Daoy (cell line): ENCODE measurements at regions not wholly inside any gene's neighbourhood (a gene's known extent, or its start where the extent isn't known, plus 50 kb on each side); places are given as distances from the start of the nearest gene placed in this dataset.
"Not testable (repeated sequence)": the region's sequence is repeated elsewhere in the genome, so short reads cannot be mapped to it uniquely, and the experiment has no call there.

Experiments used
- DNase-seq: peaks from one replicate; pipeline ENCODE4 v3.0.0-alpha.2; 2015; ENCODE audit warnings: low read depth

DNA sequence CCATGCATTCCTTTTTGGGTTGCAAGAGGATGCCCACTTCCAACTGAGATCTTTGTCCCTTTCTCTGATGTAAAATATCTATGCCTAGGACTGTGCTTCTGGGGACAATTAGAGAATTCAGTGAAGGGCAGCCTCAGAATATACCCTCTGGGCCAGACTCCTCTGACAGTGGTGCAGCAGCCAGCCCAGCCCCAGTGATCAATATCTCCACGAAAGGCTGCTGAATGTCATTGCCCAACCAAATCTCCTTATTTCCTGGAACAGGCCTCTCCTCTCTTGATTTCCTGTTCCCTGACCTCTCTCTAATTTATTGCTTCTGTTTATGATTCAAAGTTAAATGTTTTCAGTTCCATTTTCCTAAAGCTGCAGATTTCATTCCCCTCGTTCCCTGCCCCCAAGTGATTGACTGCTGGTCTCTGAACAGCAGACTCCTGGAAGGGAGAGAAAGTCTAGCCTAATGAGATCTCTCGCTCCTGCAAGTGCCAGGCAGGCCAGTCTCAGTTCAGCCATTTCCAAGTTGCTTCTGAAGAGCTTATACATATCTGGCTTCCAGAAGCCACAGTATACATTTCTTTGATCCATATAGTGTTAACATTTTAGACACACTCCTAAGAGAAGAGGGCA, 104.4 kb upstream of the SALL1 start:
- DNase-seq = no peak

GRCh38 chr16:51254390-51254789, 103.3 kb upstream of the SALL1 start:
- DNase-seq = not testable (repeated sequence)

DNA sequence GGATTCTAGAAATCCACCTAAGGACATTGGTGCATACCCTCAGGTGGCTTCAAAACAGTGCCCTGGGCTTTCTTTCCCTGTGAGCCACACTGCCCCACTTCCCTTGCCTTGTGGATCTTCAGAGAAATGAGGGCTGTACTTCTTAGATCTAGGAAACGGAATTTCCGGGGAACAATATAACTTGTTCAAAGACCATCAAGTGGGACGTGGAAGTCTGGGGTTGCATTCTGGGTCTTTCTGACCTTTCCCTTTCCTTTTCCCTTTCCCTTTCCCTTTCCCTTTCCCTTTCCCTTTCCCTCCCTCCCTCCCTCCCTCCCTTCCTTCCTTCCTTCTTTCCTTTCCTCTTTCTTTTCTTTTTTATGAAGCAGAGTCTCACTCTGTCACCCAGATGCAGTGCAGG, 97.1 kb upstream of the SALL1 start:
- no peak for DNase-seq

GRCh38 chr16:51245658-51245995, 94.6 kb upstream of the SALL1 start:
- no peak for DNase-seq

GRCh38 chr16:51244887-51245657, 94.0 kb upstream of the SALL1 start:
- DNase-seq = no peak

DNA sequence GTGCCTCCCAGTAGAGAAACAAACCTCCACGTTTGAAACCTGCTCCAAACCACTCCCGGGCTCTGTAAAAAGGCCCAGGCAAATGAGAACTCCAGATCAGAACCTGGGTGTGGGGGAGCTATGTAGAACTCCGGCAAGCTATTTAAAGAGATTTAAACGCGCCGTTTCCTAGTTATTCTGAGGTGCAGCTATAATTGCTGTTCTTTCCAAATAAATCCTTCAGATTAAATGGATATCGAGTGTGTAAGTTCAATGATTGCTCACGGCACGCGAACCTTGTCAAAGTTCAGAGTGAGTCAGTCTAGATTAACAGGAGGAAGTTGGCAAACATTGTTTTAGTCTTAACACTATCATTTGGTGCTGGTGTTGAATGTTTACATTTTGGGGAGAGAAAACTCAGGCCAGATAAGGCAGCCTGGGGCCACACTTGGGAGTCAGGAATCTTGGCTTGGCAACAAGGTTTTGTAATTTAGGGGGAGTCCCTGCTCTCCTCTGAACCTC, 92.9 kb upstream of the SALL1 start:
- peak; percentile 27 for DNase-seq

- DNase-seq = no peak
These were observed 91.4 kb upstream of the SALL1 start for GRCh38 chr16:51242296-51242994.

DNA sequence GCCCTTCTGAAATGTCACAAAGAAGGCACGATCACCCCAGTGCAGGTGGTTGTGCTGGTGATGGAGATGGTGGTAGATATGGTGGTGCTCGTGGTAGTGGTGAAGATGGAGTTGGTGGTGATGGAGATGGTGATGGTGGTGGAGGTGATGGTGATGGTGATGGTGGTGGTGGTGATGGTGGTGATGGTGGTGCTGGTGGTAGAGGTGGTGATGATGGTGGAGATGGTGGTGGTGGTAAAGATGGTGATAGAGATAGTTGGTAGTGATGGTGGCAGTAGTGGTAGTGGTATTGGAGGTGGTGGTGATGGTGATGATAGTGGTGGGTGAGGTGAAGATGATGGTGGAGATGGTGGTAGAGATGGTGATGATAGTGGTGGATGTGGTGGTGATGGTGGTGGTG, 88.1 kb upstream of the SALL1 start:
- DNase-seq = no peak

DNA sequence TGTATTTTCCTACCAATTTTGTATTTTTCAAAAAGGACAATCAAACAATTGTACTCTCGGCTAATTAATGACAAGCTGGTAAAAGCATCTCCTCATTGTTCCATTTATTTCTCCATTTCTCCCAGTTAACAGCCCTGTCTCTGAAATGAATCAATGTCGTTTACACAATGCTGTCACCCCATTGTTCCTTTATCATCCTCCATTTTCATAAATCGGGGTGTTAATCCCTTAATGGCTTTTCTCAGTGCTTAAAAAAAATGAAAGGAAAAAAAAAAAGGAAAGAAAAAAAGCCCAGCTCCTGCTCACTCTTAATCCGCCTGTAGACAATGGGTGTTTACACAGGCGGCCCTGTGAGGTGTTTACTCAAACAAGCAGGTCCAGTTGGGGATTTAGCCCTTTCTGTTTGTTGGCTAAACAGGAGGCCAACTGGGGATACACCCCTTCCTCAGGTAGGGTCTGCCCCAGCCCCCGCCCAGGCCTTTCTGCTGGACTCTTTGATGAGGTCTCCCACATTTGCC, 86.8 kb upstream of the SALL1 start:
- no peak for DNase-seq

DNA sequence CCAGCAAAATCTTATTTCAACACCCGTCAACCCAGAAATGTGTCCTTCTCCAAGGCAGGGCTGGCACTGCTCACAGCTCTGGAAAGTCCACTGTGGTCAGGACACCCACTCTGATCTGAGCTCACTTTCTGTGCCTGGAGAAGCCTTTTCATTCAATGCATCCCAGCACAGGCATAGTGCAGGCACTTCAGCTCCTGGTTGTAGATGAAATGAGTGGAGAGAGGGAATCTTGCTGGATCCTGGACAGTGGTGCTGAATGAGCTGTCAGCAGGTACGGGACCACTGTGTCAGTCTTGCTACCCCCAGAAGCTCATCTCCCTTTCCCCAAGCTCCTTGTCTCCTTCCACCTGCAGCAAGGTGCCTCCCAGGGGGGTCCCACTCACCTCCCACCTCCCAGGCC, 86.1 kb upstream of the SALL1 start:
- DNase-seq = no peak

- DNase-seq = no peak
These were observed 85.5 kb upstream of the SALL1 start for GRCh38 chr16:51236583-51236982.

- no peak for DNase-seq
These were observed 80.6 kb upstream of the SALL1 start for GRCh38 chr16:51231702-51232101.

DNA sequence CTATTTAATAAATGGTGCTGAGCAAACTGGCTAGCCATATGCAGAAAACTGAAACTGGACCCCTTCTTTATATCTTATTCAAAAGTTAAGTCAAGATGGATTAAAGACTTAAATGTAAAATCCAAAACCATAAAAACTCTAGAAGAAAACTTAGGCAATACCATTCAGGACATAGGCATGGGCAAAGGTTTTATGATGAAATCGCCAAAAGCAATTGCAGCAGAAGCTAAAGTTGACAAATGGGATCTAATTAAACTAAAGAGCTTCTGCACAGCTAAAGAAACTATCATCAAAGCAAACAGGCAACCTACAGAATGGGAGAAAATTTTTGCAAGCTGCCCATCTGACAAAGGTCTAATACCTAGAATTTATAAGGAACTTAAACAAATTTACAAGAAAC, 79.0 kb upstream of the SALL1 start:
- DNase-seq = not testable (repeated sequence)

GRCh38 chr16:51228097-51228659, 77.1 kb upstream of the SALL1 start:
- DNase-seq = no peak

- no peak for DNase-seq
These were observed 74.8 kb upstream of the SALL1 start for GRCh38 chr16:51225878-51226277.

GRCh38 chr16:51224317-51224716, 73.2 kb upstream of the SALL1 start:
- no peak for DNase-seq

DNA sequence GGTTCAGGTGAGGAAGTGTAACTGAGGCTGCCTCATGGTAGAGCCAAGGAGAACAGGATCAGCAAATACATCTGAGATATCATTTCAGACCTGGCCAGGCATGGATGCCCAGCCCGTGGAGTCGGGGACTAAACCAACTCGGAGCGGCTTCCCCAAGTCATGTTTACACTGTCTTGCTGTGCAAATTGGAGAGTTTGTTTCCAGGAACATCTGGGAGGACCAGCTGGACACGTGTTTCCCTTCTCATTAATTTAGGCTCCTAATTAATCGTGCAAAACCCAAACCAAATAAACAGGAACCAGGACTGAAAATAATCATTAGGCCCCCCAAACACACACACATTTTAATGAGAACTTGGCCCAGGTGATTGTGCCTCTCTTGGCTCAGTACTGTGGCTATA, 70.9 kb upstream of the SALL1 start:
- no peak for DNase-seq

DNA sequence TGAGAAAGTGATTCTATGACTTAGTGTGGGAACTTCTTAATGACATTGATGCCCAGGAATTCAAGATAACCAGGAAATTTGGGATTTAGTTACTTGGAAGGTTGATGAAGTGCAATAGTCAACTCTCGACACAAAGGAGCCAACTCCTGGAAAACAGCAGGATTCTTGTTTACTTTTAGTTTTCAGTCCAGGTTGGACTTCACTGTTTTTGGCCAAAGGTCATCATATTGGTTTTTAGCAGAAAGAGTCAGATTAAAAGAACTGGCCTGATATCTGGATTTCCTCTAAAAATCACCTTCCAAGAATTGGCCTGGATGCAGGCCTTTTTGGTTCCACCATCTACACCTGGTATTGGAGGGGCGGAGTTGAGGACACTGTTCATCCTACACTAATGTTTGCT, 60.1 kb upstream of the SALL1 start:
- no peak for DNase-seq

GRCh38 chr16:51210087-51210486, 59.0 kb upstream of the SALL1 start:
- DNase-seq = no peak

- DNase-seq = no peak
These were observed 50.5 kb upstream of the SALL1 start for GRCh38 chr16:51201604-51202003.
